Transverse colon (tissue), 4 donors: ENCODE measurements at regions not wholly inside any gene's neighbourhood (a gene's known extent, or its start where the extent isn't known, plus 50 kb on each side); places are given as distances from the start of the nearest gene placed in this dataset.

Source experiments
- DNase-seq: peaks from one replicate; pipeline ENCODE4 v3.0.0-alpha.2; 2019
- H3K27ac ChIP-seq, 4 donors: fragments of 200-600 bp; sonication (generic); 2 replicates each; pipeline ENCODE4 v1.5.1; 2016 to 2018; ENCODE audit warnings: inconsistent platforms in 4 of 4
- H3K27me3 ChIP-seq: fragments of 200-600 bp; sonication (generic); 2 replicates; pipeline ENCODE4 v1.5.1; 2017; ENCODE audit warnings: inconsistent platforms
- H3K36me3 ChIP-seq, 4 donors: fragments of 200-600 bp; sonication (generic); 2 replicates each; pipeline ENCODE4 v1.5.1; 2017 to 2019; ENCODE audit warnings: inconsistent platforms in 4 of 4
- H3K4me1 ChIP-seq, 4 donors: fragments of 200-600 bp; sonication (generic); 2 replicates each; pipeline ENCODE4 v1.5.1; 2017 to 2020; ENCODE audit warnings: inconsistent platforms in 4 of 4
- H3K4me3 ChIP-seq, 4 donors: fragments of 200-600 bp; sonication (generic); 1 replicate in 1 of 4; 2 replicates in 3 of 4; pipeline versions ENCODE4 v1.5.1 to v1.6.1; 2017 to 2019; ENCODE audit warnings: inconsistent platforms in 4 of 4
- H3K9me3 ChIP-seq, 2 donors: fragments of 200-600 bp; sonication (generic); 2 replicates each; pipeline ENCODE4 v1.5.1; 2017 to 2019; ENCODE audit warnings: inconsistent platforms in 2 of 2
- EP300 ChIP-seq: sonication (generic); formaldehyde crosslinking; IDR thresholded peaks from one replicate; pipeline ENCODE4 v1.6.1; 2017; ENCODE audit warnings: antibody characterized with exemption, low read depth
- POLR2A ChIP-seq: fragments of 450-650 bp; IDR thresholded peaks from one replicate; pipeline ENCODE4 v1.6.1; 2016; ENCODE audit warnings: antibody characterized with exemption, mild to moderate bottlenecking, moderate library complexity
- POLR2AphosphoS5 ChIP-seq, 3 donors: sonication (generic); formaldehyde crosslinking; IDR thresholded peaks; one replicate each; pipeline ENCODE4 v1.6.1; 2016; ENCODE audit warnings: antibody characterized with exemption in 3 of 3
- WGBS, 2 donors: methylation state at CpG; one replicate each; pipeline ENCODE4 v1.1.5; 2018; ENCODE audit warnings: low coverage in 1 of 2; 5-methylcytosine and 5-hydroxymethylcytosine counted together
- in situ Hi-C, 4 donors: fragments of 200-750 bp; cut with MboI; loops; one replicate each; pipeline versions ENCODE4 v1.15.0 to v1.15.1; 2017; ENCODE audit warnings: low sequenced_read_pairs in 3 of 4, low pct_ligation_motif_present in 1 of 4, low pct_unique_long_range_greater_than_20kb in 1 of 4
- intact Hi-C: fragments of 100-400 bp; cut with DNase I; formaldehyde crosslinking; loops from one replicate; pipeline ENCODE4 v1.15.1; 2023; ENCODE audit warnings: low total_unique reads
- TF ChIP-seq, protein P1 (sequence below), 5 experiments: fragments of 200-600 bp in 3 of 5; fragments of 450-650 bp in 2 of 5; sonication (generic) in 3 of 5; IDR thresholded peaks; 1 replicate in 2 of 5; 2 replicates in 3 of 5; pipeline ENCODE4 v1.5.1; 2016 to 2017; ENCODE audit warnings: antibody characterized with exemption in 5 of 5, inconsistent platforms in 3 of 5, mild to moderate bottlenecking in 2 of 5, moderate library complexity in 1 of 5

DNA sequence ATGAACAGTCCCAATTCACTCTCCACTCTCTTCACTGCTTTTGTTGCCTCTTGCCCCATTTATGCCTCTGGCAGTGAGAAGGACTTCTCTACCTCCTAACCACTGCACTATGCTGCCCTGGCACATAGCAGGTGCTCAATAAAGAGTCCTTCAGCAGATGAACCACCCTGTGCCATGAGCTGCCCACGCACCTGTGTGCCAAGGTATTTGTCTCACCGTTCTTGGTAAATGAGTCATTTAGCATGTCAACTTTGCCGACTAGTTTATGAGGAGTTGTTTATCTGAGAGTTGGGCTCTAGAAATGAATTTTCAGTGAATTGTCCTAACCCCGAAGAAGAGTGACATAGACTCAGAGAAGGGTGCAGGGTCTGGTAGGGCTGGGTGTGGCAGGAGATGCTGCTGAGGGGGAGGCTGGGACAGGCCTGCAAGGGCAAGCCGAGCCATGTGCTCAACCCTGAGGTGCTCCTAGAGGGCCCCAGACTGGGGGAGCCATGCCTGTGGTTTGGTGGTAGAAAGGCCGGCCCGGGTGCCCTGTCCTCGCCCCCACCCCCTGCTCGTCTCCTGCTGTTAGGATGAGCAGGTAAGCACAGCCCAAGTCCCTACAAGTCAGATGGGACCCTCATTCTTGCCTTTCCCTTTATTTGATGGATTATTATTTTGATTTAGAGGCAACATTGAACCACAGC is 654.5 kb downstream of the MATN1 start:
- H3K27me3 ChIP-seq, result no peaks in the 10 kb centered on the region
- in situ Hi-C loops (no loop called here), intact Hi-C loops (no loop called here)
- 77 to 80% methylated on average over 1 to 9 of the region's 9 CpGs for WGBS, 2 donors
- TF ChIP-seq POLR2AphosphoS5 (IDR thresholded peaks at IDR 0.05) (no peak), EP300 (no peak), POLR2A (no peak)
- TF ChIP-seq, protein P1, sequence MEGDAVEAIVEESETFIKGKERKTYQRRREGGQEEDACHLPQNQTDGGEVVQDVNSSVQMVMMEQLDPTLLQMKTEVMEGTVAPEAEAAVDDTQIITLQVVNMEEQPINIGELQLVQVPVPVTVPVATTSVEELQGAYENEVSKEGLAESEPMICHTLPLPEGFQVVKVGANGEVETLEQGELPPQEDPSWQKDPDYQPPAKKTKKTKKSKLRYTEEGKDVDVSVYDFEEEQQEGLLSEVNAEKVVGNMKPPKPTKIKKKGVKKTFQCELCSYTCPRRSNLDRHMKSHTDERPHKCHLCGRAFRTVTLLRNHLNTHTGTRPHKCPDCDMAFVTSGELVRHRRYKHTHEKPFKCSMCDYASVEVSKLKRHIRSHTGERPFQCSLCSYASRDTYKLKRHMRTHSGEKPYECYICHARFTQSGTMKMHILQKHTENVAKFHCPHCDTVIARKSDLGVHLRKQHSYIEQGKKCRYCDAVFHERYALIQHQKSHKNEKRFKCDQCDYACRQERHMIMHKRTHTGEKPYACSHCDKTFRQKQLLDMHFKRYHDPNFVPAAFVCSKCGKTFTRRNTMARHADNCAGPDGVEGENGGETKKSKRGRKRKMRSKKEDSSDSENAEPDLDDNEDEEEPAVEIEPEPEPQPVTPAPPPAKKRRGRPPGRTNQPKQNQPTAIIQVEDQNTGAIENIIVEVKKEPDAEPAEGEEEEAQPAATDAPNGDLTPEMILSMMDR (IDR thresholded peaks at IDR 0.05), result no peak
- H3K4me3 ChIP-seq, result no peak overlapping the region
- no peak for DNase-seq
- no peaks in the 10 kb centered on the region for H3K36me3 ChIP-seq
- H3K27ac ChIP-seq, result no peak overlapping the region
- H3K9me3 ChIP-seq, result no peaks in the 10 kb centered on the region
- no peaks in the 10 kb centered on the region for H3K4me1 ChIP-seq

DNA sequence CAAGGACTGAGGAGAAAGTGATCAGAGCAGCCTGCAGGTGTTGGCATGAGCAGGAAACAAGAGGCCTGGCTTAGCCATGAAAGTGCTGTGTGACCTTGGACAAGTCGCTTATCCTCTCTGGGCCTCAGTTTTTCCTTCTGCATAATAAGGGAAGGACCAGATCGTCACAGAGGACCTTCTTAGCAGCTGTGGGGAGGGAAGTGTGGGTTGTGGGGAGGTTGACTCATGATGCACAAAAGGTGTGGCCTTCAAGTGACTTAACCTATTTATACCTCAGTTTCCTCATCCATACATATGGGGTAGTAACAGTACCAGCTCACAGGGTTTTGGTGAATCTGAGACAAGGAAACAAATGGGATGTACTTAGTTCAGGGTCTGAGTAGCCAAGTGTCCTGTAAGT is 658.8 kb downstream of the MATN1 start:
- no peaks in the 10 kb centered on the region for H3K9me3 ChIP-seq
- no peak for DNase-seq
- no peaks in the 10 kb centered on the region for H3K4me1 ChIP-seq
- intact Hi-C loops (no loop called here), in situ Hi-C loops (no loop called here)
- no peak overlapping the region for H3K27ac ChIP-seq
- H3K36me3 ChIP-seq, result no peaks in the 10 kb centered on the region
- no peaks in the 10 kb centered on the region for H3K27me3 ChIP-seq
- no peak overlapping the region for H3K4me3 ChIP-seq
- 40 to 48% methylated on average over 1 to 2 of the region's 2 CpGs for WGBS, 2 donors
- TF ChIP-seq EP300 (no peak), POLR2A (no peak), POLR2AphosphoS5 (IDR thresholded peaks at IDR 0.05) (no peak)
- TF ChIP-seq, protein P1 (IDR thresholded peaks at IDR 0.05), result no peak

DNA sequence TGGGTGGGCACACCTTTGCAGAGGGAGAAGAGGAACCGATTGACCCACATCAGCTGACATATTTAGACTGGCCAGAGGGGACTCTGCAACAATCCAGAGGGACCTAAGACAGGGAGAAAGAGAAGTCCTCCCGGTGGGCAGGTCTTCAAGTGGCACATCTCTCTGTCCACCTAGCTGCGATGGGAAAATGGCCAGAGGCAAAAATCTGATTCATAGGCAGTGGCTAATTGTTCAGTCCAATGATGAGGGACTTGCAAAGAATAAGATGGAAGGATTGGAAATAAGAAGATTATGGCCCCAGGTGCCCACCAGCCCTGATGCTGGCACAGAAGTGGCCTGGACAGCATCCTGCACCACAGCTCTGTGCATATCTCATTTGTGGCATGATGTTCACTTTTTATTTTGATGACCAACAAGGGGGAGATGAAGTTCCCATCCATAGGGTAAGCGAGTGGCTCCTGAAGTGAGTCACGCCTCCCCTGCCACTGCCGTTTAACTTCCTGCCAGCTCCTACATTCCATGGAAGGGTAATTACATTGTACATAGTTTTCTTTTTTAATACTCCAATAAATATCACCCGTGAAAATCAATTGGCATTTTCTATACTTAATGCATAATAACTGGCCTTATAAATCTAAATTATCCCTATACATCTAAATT is 659.6 kb downstream of the MATN1 start:
- H3K27me3 ChIP-seq, result no peaks in the 10 kb centered on the region
- TF ChIP-seq POLR2AphosphoS5 (IDR thresholded peaks at IDR 0.05) (no peak), EP300 (no peak), POLR2A (no peak)
- TF ChIP-seq, protein P1 (IDR thresholded peaks at IDR 0.05), result no peak
- H3K4me1 ChIP-seq, result no peaks in the 10 kb centered on the region
- no peaks in the 10 kb centered on the region for H3K9me3 ChIP-seq
- intact Hi-C loops, result no loop called here
- no peak for DNase-seq
- no peak overlapping the region for H3K4me3 ChIP-seq
- H3K27ac ChIP-seq, result no peak overlapping the region
- in situ Hi-C loops, result no loop called here
- 60 to 71% methylated on average over 7 of the region's 7 CpGs for WGBS, 2 donors
- H3K36me3 ChIP-seq, result no peaks in the 10 kb centered on the region

DNA sequence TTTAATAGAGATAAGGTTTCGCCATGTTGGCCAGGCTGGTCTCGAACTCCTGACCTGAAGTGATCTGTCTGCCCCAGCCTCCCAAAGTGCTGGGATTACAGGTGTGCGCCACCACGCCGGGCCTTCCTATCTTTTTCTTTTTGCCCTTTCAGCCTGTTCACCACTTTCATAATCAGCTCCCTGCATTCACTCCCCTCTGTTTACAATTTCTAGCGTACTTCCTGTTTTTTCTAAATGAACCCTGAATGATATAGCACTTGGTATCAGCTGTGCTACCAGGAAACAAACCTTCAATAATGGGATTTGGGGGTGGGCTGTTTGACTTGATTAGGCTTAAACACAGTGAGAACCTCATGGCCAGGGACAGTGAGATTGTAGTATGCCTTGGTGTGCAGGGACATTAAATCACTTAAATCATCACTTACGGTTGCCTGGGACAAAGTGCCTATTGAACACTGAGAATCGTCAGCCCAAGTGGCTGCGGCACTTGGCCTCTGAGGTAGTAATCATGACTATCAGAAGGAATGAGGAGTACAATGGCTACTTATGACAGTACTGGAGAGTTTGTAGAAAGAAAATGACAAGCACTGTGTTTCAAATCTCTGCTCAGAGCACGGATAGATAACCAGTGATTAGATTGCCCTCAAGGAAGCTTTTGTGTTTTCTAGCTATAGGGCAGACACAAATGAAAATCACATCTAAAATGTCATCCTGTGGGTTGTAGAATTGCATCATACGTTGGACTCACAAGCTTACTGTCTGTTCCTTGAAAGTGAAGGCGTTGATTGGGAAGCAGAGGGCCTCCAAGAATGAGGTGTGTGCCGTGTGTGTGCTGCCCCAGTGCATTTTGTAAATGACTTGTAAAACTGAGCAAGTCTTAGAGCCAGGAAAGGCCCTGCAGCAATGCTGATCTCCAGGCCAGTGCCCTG is 661.8 kb downstream of the MATN1 start:
- H3K4me1 ChIP-seq, result no peaks in the 10 kb centered on the region
- no peak for DNase-seq
- no peaks in the 10 kb centered on the region for H3K9me3 ChIP-seq
- WGBS, 2 donors, result 80 to 82% methylated on average over 4 to 13 of the region's 13 CpGs
- H3K27ac ChIP-seq, result no peak overlapping the region
- H3K4me3 ChIP-seq, result no peak overlapping the region
- H3K27me3 ChIP-seq, result peaks cover 5% of the 10 kb centered on the region
- TF ChIP-seq POLR2A, result no peak
- no peak for TF ChIP-seq EP300
- TF ChIP-seq, protein P1 (IDR thresholded peaks at IDR 0.05), result no peak
- no peak for TF ChIP-seq POLR2AphosphoS5 (IDR thresholded peaks at IDR 0.05)
- intact Hi-C loops, result no loop called here
- H3K36me3 ChIP-seq, result no peaks in the 10 kb centered on the region
- in situ Hi-C loops, result no loop called here
